ENCODE measurements at regions not wholly inside any gene's neighbourhood (a gene's known extent, or its start where the extent isn't known, plus 50 kb on each side); places are given as distances from the start of the nearest gene placed in this dataset.
"Not testable (repeated sequence)": the region's sequence is repeated elsewhere in the genome, so short reads cannot be mapped to it uniquely, and the experiment has no call there.

GRCh38 chr20:6295867-6296256 is 173.0 kb upstream of the FERMT1 start:
- DNase-seq: no peak

- DNase-seq: no peak
Measured at GRCh38 chr20:6295127-6295866, 172.5 kb upstream of the FERMT1 start.

- no peak for DNase-seq
Measured at GRCh38 chr20:6287471-6287870, 164.6 kb upstream of the FERMT1 start.

GRCh38 chr20:6282642-6283041 is 159.8 kb upstream of the FERMT1 start:
- DNase-seq: no peak

GRCh38 chr20:6277661-6278240 is 154.9 kb upstream of the FERMT1 start:
- DNase-seq: no peak

- DNase-seq: not testable (repeated sequence)
Measured at GRCh38 chr20:6270404-6270803, 147.6 kb upstream of the FERMT1 start.

- DNase-seq: no peak
Measured at GRCh38 chr20:6269168-6269873, 146.5 kb upstream of the FERMT1 start.

GRCh38 chr20:6265204-6265904 is 142.5 kb upstream of the FERMT1 start:
- DNase-seq: no peak

- no peak for DNase-seq
Measured at GRCh38 chr20:6253396-6253795, 130.6 kb upstream of the FERMT1 start.

GRCh38 chr20:6245436-6245835 is 122.6 kb upstream of the FERMT1 start:
- no peak for DNase-seq

GRCh38 chr20:6241591-6241990 is 118.8 kb upstream of the FERMT1 start:
- no peak for DNase-seq

GRCh38 chr20:6240059-6240458 is 117.2 kb upstream of the FERMT1 start:
- peak; percentile 59 for DNase-seq

- DNase-seq: no peak
Measured at GRCh38 chr20:6238421-6238820, 115.6 kb upstream of the FERMT1 start.

GRCh38 chr20:6235510-6235909 is 112.7 kb upstream of the FERMT1 start:
- no peak for DNase-seq

- no peak for DNase-seq
Measured at GRCh38 chr20:6232436-6232835, 109.6 kb upstream of the FERMT1 start.

GRCh38 chr20:6231556-6231955 is 108.7 kb upstream of the FERMT1 start:
- no peak for DNase-seq

GRCh38 chr20:6228302-6228843 is 105.5 kb upstream of the FERMT1 start:
- DNase-seq: no peak

GRCh38 chr20:6213311-6213710 is 90.5 kb upstream of the FERMT1 start:
- DNase-seq: no peak

- no peak for DNase-seq
Measured at GRCh38 chr20:6212903-6213302, 90.1 kb upstream of the FERMT1 start.

- no peak for DNase-seq
Measured at GRCh38 chr20:6209093-6209492, 86.3 kb upstream of the FERMT1 start.

GRCh38 chr20:6200092-6200491 is 77.3 kb upstream of the FERMT1 start:
- DNase-seq: no peak

- DNase-seq: no peak
Measured at GRCh38 chr20:6185268-6185667, 62.4 kb upstream of the FERMT1 start.

- DNase-seq: no peak
Measured at GRCh38 chr20:6184086-6184485, 61.3 kb upstream of the FERMT1 start.

All from islet precursor cell (in vitro differentiated cells).